Epithelial cell of prostate (primary cell): ENCODE measurements at regions not wholly inside any gene's neighbourhood (a gene's known extent, or its start where the extent isn't known, plus 50 kb on each side); places are given as distances from the start of the nearest gene placed in this dataset.

ENCODE experiments used
- DNase-seq: peaks from one replicate; pipeline ENCODE4 v3.0.0-alpha.2; 2011; ENCODE audit warnings: low read depth, low spot score
- H3K27ac ChIP-seq: fragments of 450-650 bp; 2 replicates; pipeline ENCODE4 v1.5.1; 2017; ENCODE audit warnings: mild to moderate bottlenecking

DNA sequence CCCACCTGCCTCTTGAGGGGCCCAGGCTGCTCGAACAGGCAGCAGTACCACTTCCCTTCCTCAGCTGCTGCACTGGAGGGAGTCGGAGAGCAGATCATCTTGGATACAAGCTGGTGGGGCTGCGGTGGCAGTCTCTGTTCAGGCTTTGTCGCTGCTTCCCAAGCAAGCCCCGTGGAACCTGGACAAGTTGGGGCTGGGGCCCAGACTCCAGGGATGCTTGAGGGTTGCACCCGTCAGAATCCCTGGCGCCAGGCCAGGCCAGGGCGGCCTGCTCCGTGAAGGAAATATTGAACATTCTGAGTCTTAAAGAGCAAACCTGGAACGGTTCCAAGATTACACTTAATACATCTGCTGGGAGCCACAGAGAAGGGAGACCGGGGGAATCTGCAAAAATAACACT, 310.1 kb upstream of the SORL1-AS1 start:
- no peak overlapping the region for H3K27ac ChIP-seq
- DNase-seq: no peak

DNA sequence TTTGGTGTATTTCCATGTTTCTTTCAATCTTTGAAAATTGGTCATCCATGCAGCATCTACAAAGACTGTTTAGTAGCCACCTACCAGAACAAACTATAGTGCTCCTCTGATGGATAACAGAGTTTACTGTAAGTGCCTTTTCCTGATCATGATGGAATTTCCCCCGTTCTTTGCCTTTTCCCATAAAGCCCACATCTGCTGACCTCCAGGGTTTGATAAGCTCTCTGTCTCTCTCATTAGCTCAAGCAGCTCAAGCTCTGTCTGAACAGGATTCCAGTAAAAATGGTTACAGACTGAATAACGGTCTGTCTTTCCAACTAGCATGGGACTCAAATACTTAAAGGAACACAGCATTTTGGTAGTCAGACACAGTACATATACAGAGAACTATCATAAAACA, 308.4 kb upstream of the SORL1-AS1 start:
- H3K27ac ChIP-seq: no peak overlapping the region
- no peak for DNase-seq

DNA sequence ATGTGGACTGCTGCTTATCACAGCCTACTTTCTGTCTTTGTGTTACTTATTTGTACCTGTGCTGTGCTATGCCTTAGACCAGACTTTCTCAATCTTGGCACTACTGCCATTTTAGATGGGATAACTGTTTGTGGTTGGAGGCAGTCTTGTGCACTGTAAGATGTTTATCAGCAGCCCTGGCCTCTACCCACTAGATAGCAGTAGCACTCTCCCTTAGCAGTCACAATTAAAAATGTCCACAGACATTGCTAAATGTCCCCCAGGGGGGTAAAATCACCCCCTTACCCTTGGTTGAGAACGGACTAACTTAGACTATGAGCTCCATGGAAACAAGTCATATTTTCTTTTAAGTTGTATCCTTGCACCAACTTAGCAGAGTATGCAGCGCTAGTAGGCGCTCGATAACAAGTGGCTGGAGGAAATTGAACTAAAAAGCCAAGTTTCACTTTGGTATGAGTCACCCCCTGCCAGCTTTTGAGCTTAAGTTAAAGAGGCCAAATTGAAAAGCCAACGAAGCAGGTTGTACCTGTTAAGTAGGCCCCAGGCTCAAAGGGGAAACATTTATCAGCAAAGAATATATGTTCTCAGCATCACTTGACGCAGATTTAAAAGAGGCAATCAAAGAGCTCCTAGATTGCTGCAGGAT, 304.8 kb upstream of the SORL1-AS1 start:
- H3K27ac ChIP-seq: no peak overlapping the region
- no peak for DNase-seq

- DNase-seq: no peak
- H3K27ac ChIP-seq: no peak overlapping the region
Observed at GRCh38 chr11:121755906-121756305, 303.1 kb upstream of the SORL1-AS1 start.

GRCh38 chr11:121755191-121755590, 302.4 kb upstream of the SORL1-AS1 start:
- H3K27ac ChIP-seq: no peak overlapping the region
- no peak for DNase-seq

DNA sequence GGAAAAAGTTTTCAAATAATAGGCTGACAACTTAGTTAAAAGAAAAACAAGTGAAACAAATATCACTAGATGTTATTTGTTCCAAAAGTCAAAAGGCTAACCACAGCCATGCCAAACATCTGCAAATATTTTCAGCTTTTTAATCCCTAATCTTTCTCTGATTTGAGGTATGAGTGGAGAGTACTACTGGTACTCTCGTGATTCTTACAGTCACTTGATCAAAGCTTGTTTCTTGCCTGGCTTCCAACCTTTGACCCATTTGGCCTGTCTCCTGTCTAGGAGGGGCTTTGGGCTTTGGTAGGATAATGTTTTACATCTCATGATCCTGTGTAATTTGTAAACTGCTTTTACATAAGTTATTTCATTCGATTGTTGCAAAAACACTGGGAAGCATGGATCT, 301.8 kb upstream of the SORL1-AS1 start:
- H3K27ac ChIP-seq: no peak overlapping the region
- no peak for DNase-seq

GRCh38 chr11:121749691-121750090, 296.9 kb upstream of the SORL1-AS1 start:
- no peak overlapping the region for H3K27ac ChIP-seq
- no peak for DNase-seq

DNA sequence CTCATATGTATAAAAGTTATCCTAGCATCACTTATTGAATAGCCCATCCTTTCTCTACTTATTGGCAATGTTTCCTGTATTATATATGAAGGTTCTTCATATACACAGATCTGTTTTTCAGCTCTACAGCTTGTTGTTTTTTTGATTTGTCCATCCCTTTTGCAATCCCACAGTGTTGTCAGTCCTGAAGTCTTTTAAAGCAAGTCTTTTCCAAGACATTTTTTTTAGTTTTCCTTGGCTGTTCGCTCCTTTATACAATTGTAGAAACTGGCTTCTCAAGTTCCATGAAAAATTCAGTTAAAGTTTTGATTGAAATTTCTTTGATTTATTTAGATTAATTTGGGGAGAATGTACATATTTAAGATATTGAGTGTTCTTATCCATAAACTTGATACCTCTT, 295.3 kb upstream of the SORL1-AS1 start:
- H3K27ac ChIP-seq: no peak overlapping the region
- no peak for DNase-seq

- H3K27ac ChIP-seq: no peak overlapping the region
- DNase-seq: no peak
Observed at GRCh38 chr11:121743285-121743684, 290.5 kb upstream of the SORL1-AS1 start.

DNA sequence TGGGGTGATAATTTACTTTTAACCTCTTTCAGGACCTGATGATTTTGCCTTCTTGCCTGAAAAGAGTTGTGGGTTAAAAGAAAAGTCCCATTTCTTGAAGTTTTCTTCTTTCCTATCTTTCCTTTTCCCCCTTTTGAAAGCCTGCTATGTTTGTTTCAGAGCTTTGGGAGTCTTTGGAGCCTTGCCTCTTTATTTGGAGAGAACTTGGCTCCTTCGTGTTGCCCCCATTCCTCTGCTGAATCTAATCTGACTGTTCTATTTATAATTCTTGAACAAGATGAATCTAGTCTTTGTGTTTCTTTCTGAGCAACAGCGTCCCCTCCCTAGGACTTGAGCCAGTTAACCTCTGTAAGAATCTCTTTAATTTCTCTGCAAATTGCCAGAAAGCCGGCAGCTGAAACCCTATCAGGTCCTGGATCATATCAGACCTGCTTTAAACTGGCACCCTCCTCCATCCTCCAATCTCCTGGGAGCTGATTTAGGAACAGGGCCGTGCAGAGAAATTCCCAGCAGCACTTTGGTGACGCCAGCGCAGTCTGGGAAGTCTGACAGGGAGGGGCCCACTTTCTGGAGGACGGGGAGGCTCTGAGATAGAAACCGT, 289.1 kb upstream of the SORL1-AS1 start:
- DNase-seq: no peak
- H3K27ac ChIP-seq: no peak overlapping the region

DNA sequence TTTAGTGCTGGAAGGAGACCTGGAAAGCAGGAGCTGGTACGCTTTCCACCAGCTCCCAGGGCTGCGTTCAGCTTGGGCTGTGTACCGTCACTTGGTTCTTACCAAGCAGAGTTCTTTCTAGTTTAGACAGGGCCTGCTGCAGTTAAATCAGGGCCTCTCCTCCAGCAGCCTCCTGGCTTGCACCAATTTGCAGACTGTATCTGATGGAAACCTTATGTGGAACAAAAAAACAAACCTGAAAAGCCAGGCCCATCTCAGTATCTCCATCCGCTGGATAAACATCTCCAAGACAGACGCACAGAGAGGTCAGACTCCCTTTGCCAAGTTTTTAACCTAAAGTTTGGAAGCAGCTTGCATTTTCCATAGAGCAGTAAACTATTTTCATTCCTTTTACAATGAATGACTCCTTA, 288.6 kb upstream of the SORL1-AS1 start:
- no peak for DNase-seq
- H3K27ac ChIP-seq: no peak overlapping the region

GRCh38 chr11:121740902-121741301, 288.1 kb upstream of the SORL1-AS1 start:
- no peak for DNase-seq
- H3K27ac ChIP-seq: no peak overlapping the region

- DNase-seq: no peak
- no peak overlapping the region for H3K27ac ChIP-seq
Observed at GRCh38 chr11:121733858-121734257, 281.1 kb upstream of the SORL1-AS1 start.

DNA sequence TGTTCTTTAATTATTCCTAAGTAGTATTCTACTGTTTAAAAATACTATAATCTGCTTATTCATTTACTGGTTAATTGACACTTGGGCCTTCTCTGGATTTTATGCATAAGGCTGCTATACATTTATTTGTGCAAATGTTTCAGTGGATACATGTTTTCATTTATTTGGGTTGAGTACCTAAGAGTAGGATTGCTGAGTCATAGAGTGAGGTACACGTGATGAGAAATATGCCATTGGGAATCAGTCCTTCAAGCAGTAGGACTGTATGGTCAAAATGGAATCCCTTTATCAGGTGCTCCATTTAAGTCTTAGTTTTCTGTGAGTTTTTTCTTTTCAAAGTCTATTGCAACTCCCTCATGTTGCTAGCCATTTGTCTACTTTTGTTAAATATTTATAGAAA, 275.2 kb upstream of the SORL1-AS1 start:
- DNase-seq: no peak
- H3K27ac ChIP-seq: no peak overlapping the region

GRCh38 chr11:121723246-121723741, 270.5 kb upstream of the SORL1-AS1 start:
- no peak overlapping the region for H3K27ac ChIP-seq
- no peak for DNase-seq

DNA sequence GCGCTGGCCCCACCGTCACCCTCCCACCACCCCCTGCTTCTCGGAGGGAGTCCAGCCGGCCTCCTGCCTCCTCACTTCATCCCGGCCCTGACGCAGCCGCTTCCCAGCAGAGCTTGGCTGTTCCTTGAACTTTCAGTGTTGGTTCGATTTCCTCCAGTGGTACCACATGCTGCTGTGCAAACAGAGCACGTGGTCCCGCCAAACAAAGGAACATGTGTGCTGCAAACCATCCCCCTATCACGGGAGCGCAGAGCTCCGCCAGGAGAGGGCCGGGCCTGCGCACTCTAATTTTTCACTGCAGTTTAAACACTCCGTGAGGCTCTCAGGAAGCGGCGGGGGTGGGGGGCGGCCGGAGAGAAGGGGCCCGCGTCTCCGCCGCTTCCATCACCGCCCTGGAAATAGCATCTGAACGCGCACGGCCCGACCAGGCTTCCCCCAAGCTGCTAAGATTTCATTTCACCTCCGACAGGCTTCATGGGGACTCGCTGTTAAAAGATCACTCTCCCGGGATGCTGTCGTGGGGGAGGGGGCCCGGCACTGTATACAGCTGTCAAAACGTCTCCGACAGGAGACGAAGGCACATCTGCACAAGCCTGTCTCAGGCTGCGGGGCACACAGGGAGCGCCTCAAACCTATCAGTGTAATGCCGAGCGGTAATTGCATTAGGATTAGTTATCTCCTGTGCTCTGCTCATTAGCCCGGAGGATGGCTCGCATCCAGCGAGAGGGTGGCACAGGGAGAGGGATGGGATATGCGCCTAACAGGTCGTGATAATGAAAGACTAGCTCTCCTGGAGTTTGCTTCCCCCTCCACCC, 269.9 kb upstream of the SORL1-AS1 start:
- DNase-seq: no peak
- no peak overlapping the region for H3K27ac ChIP-seq

DNA sequence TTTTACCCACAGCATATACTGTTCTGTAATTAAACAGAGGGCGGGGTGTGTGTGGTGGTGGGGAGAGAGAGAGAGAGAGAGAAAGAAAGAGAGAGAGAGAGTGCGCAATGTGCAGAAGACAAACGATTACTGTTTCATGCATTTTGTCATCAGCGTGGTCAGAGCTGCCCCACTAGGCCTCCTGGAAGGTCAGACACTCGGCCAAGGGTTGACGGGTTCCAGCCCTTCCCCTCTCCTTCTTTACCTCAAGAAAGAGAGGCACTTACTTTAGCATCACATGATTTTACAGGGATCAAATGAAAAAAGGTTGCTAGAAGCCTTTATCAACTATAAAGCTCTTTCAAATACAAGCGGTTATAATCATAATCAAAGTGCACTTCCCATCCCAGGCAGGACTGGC, 269.2 kb upstream of the SORL1-AS1 start:
- no peak for DNase-seq
- H3K27ac ChIP-seq: no peak overlapping the region

- no peak for DNase-seq
- H3K27ac ChIP-seq: no peak overlapping the region
Observed at GRCh38 chr11:121721448-121721847, 268.7 kb upstream of the SORL1-AS1 start.

- DNase-seq: no peak
- H3K27ac ChIP-seq: no peak overlapping the region
Observed at GRCh38 chr11:121717296-121717695, 264.5 kb upstream of the SORL1-AS1 start.

DNA sequence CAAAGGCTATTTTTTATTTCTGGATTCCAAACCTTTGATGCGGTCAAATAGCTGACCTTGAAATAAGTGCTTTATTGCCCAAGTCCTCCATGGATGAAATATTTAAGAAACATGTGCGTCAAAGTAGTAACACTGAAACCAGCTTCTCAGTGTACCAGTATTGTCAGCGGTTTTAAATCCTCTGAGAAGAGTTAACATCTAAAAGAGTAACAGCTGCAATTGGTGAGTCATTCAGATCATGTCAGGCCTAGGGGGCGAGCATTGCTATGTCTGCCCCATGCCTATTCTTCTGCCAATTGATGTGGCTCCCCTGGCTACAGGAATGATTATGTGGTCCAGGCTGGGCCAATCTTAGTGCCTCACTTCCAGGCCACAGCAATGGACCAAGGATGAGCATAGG, 263.3 kb upstream of the SORL1-AS1 start:
- no peak for DNase-seq
- H3K27ac ChIP-seq: no peak overlapping the region

- DNase-seq: no peak
Observed at GRCh38 chr11:121715405-121715804, 262.6 kb upstream of the SORL1-AS1 start.

More at GRCh38 chr11:121715405-121715804, 262.6 kb upstream of the SORL1-AS1 start:
- no peak overlapping the region for H3K27ac ChIP-seq
